ENCODE measurements at regions not wholly inside any gene's neighbourhood (a gene's known extent, or its start where the extent isn't known, plus 50 kb on each side); places are given as distances from the start of the nearest gene placed in this dataset.

GRCh38 chr2:58484629-58485028, 243.5 kb upstream of the FANCL start:
- H3K36me3 ChIP-seq (ENCODE audit: insufficient read depth, low read length) = no peaks in the 10 kb centered on the region
- H4K20me1 ChIP-seq (ENCODE audit: insufficient read depth) = no peaks in the 10 kb centered on the region
- no peaks in the 10 kb centered on the region for H3F3A ChIP-seq (ENCODE audit: insufficient read depth, low read length, poor library complexity, severe bottlenecking)
- H3K9me3 ChIP-seq (ENCODE audit: low read length) = no peaks in the 10 kb centered on the region
- H3K79me2 ChIP-seq (replicated peaks; ENCODE audit: insufficient read depth, low read length) = no peaks in the 10 kb centered on the region
- no peak overlapping the region for H2AFZ ChIP-seq (ENCODE audit: low read depth, low read length)
- H3K4me2 ChIP-seq (ENCODE audit: low read length) = no peak overlapping the region
- H3K27ac ChIP-seq (ENCODE audit: low read length) = no peak overlapping the region
- no peak overlapping the region for H3K9ac ChIP-seq (ENCODE audit: low read length)
- no peak for TF ChIP-seq EZH2 (IDR thresholded peaks at IDR 0.05; ENCODE audit: borderline replicate concordance, insufficient read depth, low read length, poor library complexity, severe bottlenecking)
- TF ChIP-seq, protein P1, sequence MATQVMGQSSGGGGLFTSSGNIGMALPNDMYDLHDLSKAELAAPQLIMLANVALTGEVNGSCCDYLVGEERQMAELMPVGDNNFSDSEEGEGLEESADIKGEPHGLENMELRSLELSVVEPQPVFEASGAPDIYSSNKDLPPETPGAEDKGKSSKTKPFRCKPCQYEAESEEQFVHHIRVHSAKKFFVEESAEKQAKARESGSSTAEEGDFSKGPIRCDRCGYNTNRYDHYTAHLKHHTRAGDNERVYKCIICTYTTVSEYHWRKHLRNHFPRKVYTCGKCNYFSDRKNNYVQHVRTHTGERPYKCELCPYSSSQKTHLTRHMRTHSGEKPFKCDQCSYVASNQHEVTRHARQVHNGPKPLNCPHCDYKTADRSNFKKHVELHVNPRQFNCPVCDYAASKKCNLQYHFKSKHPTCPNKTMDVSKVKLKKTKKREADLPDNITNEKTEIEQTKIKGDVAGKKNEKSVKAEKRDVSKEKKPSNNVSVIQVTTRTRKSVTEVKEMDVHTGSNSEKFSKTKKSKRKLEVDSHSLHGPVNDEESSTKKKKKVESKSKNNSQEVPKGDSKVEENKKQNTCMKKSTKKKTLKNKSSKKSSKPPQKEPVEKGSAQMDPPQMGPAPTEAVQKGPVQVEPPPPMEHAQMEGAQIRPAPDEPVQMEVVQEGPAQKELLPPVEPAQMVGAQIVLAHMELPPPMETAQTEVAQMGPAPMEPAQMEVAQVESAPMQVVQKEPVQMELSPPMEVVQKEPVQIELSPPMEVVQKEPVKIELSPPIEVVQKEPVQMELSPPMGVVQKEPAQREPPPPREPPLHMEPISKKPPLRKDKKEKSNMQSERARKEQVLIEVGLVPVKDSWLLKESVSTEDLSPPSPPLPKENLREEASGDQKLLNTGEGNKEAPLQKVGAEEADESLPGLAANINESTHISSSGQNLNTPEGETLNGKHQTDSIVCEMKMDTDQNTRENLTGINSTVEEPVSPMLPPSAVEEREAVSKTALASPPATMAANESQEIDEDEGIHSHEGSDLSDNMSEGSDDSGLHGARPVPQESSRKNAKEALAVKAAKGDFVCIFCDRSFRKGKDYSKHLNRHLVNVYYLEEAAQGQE (IDR thresholded peaks at IDR 0.05; ENCODE audit: borderline replicate concordance) = no peak
- TF ChIP-seq MXI1 (conservative IDR thresholded peaks at IDR 0.05; ENCODE audit: poor library complexity, severe bottlenecking) = no peak
- no peak for TF ChIP-seq TAF1 (IDR thresholded peaks at IDR 0.05; ENCODE audit: low read depth)
- no peak for TF ChIP-seq SMC3 (conservative IDR thresholded peaks at IDR 0.05; ENCODE audit: poor library complexity)
- TF ChIP-seq RAD21 (conservative IDR thresholded peaks at IDR 0.05) = no peak
- TF ChIP-seq POLR2AphosphoS5 (IDR thresholded peaks at IDR 0.05) = no peak
- no peak for TF ChIP-seq CTCF (IDR thresholded peaks at IDR 0.05; ENCODE audit: poor library complexity, severe bottlenecking)
- TF ChIP-seq EP300 (conservative IDR thresholded peaks at IDR 0.05; ENCODE audit: poor library complexity, severe bottlenecking) = no peak
- no peak overlapping the region for H3K4me3 ChIP-seq (ENCODE audit: low read length)
- H3K27me3 ChIP-seq (ENCODE audit: insufficient read depth, low read depth, low read length) = no peaks in the 10 kb centered on the region
- H3K9me2 ChIP-seq (ENCODE audit: insufficient read depth, low read length) = no peaks in the 10 kb centered on the region

DNA sequence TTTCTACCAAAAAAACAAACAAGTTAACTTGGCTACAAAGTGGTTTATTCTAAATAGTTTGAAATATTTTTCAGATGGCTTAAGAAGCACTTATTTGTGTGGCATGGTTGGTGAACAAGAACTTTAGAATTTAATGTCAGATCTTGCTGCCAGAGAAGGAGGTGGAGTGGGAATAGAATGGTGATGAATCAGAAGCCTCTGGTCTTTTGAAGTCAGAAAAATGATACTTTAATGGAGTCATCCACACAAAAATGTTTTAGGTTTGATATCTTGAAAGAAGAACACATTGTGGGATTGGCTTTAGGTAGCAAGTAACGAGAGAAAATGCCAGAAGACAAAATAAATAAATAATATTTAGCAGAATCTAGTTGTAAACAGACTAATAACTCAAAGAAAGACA, 243.1 kb upstream of the FANCL start:
- no peak overlapping the region for H3K4me2 ChIP-seq (ENCODE audit: low read length)
- no peaks in the 10 kb centered on the region for H3K9me3 ChIP-seq (ENCODE audit: low read length)
- H3K36me3 ChIP-seq (ENCODE audit: insufficient read depth, low read length) = no peaks in the 10 kb centered on the region
- H3K79me2 ChIP-seq (replicated peaks; ENCODE audit: insufficient read depth, low read length) = no peaks in the 10 kb centered on the region
- no peak overlapping the region for H2AFZ ChIP-seq (ENCODE audit: low read depth, low read length)
- no peak overlapping the region for H3K27ac ChIP-seq (ENCODE audit: low read length)
- no peak overlapping the region for H3K9ac ChIP-seq (ENCODE audit: low read length)
- no peaks in the 10 kb centered on the region for H3K9me2 ChIP-seq (ENCODE audit: insufficient read depth, low read length)
- H3F3A ChIP-seq (ENCODE audit: insufficient read depth, low read length, poor library complexity, severe bottlenecking) = no peaks in the 10 kb centered on the region
- no peaks in the 10 kb centered on the region for H3K27me3 ChIP-seq (ENCODE audit: insufficient read depth, low read depth, low read length)
- no peak overlapping the region for H3K4me3 ChIP-seq (ENCODE audit: low read length)
- TF ChIP-seq MXI1 (conservative IDR thresholded peaks at IDR 0.05; ENCODE audit: poor library complexity, severe bottlenecking) (no peak), POLR2AphosphoS5 (IDR thresholded peaks at IDR 0.05) (no peak), EZH2 (IDR thresholded peaks at IDR 0.05; ENCODE audit: borderline replicate concordance, insufficient read depth, low read length, poor library complexity, severe bottlenecking) (no peak), SMC3 (conservative IDR thresholded peaks at IDR 0.05; ENCODE audit: poor library complexity) (no peak), EP300 (conservative IDR thresholded peaks at IDR 0.05; ENCODE audit: poor library complexity, severe bottlenecking) (no peak), CTCF (IDR thresholded peaks at IDR 0.05; ENCODE audit: poor library complexity, severe bottlenecking) (no peak), RAD21 (conservative IDR thresholded peaks at IDR 0.05) (no peak), TAF1 (IDR thresholded peaks at IDR 0.05; ENCODE audit: low read depth) (no peak)
- TF ChIP-seq, protein P1 (IDR thresholded peaks at IDR 0.05; ENCODE audit: borderline replicate concordance) = no peak
- no peaks in the 10 kb centered on the region for H4K20me1 ChIP-seq (ENCODE audit: insufficient read depth)
